Left lung (tissue), 4 donors: ENCODE measurements at regions not wholly inside any gene's neighbourhood (a gene's known extent, or its start where the extent isn't known, plus 50 kb on each side); places are given as distances from the start of the nearest gene placed in this dataset.

Experiments used
- ATAC-seq: fragments of 200-7000 bp; cut with Tn5 transposase; one replicate; pipeline ENCODE4 v1.9.1; 2020; ENCODE audit warnings: moderate library complexity
- DNase-seq, 4 donors: peaks; one replicate each; pipeline ENCODE4 v3.0.0-alpha.2; 2013 to 2020
- H3K27ac ChIP-seq, 2 donors: fragments of 200-600 bp; sonication (generic) in 1 of 2; one replicate each; pipeline versions ENCODE4 v1.5.0 to v1.8.0; 2020 to 2021
- H3K27me3 ChIP-seq, 2 donors: fragments of 200-600 bp; sonication (generic) in 1 of 2; one replicate each; pipeline versions ENCODE4 v1.5.0 to v1.8.0; 2020 to 2021
- H3K36me3 ChIP-seq, 2 donors: fragments of 200-600 bp; sonication (generic) in 1 of 2; one replicate each; pipeline versions ENCODE4 v1.5.0 to v1.8.0; 2020 to 2021
- H3K4me1 ChIP-seq, 2 donors: fragments of 200-600 bp; one replicate each; pipeline ENCODE4 v1.8.0; 2021
- H3K4me3 ChIP-seq, 2 donors: fragments of 200-600 bp; sonication (generic) in 1 of 2; one replicate each; pipeline versions ENCODE4 v1.5.0 to v1.8.0; 2020 to 2021; ENCODE audit warnings: mild to moderate bottlenecking in 1 of 2
- H3K9me3 ChIP-seq, 2 donors: fragments of 200-600 bp; sonication (generic) in 1 of 2; one replicate each; pipeline versions ENCODE4 v1.5.0 to v1.8.0; 2020 to 2021
- CTCF ChIP-seq, 2 donors: fragments of 200-600 bp; sonication (generic) in 1 of 2; IDR thresholded peaks; one replicate each; pipeline versions ENCODE4 v1.5.0 to v1.8.0; 2021; ENCODE audit warnings: antibody characterized with exemption in 2 of 2
- intact Hi-C, 2 donors: fragments of 100-400 bp; cut with DNase I; formaldehyde crosslinking; loops; one replicate each; pipeline versions ENCODE4 v1.11.2 to v1.14.2; 2022
- donor health status: DM: no; HTN: yes; CAD: no.
- donor health status: DM: no; HTN: no; CAD: no.

GRCh38 chr20:61173267-61173666 is 78.8 kb upstream of the CDH4 start:
- no peak overlapping the region for H3K4me3 ChIP-seq
- H3K27ac ChIP-seq, result no peak overlapping the region
- intact Hi-C loops, result no loop called here
- peaks cover 0 to 24% of the 10 kb centered on the region in 2 donors for H3K27me3 ChIP-seq
- H3K9me3 ChIP-seq, result peaks cover 0 to 4% of the 10 kb centered on the region in 2 donors
- no peak for ATAC-seq
- H3K36me3 ChIP-seq, result no peaks in the 10 kb centered on the region
- no peak for TF ChIP-seq CTCF (IDR thresholded peaks at IDR 0.05)
- no peak for DNase-seq
- no peaks in the 10 kb centered on the region for H3K4me1 ChIP-seq

DNA sequence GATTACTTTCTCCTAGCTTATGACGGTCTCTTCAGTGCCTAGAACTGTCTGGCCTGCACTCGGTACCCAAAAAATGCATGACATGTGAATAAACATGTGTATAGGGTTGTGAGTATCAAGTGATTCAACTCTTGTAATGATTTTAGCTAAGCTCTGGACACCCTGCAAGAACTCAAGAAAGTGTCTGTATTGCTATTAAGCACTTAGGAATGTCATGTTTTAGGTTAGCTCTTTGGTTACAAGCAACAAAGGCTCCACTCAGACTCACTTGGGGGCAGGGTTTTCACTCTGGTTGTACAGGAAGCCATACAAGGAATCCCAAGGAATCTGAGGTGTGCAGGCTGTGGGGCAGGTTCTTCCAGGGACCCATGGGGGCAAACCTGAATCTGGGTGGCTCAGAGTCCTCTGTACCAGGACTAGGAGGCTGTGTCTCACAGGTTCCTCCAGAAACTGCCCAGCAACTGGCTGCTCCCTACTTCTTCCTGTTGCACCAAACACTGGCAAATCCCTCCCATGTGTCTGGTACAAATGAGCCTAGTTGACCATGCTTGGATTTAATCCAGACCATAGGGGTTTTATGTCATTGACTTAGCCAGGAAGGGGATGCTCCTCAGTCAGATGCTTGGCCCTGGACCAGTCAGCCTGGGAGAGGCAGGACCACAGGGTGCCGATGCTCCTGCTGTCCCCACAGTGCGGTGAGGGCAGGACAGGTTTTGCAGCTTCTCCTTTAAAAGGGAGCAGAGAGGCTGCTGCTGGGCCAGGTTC is 77.9 kb upstream of the CDH4 start:
- TF ChIP-seq CTCF (IDR thresholded peaks at IDR 0.05), result no peak
- intact Hi-C loops, result no loop called here
- DNase-seq, result no peak
- Histone ChIP-seq H3K9me3 (peaks cover 0 to 4% of the 10 kb centered on the region in 2 donors), H3K27ac (no peak overlapping the region), H3K36me3 (no peaks in the 10 kb centered on the region), H3K4me1 (no peaks in the 10 kb centered on the region), H3K4me3 (no peak overlapping the region), H3K27me3 (peaks cover 0 to 25% of the 10 kb centered on the region in 2 donors)
- ATAC-seq, result no peak

- Histone ChIP-seq H3K4me3 (no peak overlapping the region), H3K4me1 (no peaks in the 10 kb centered on the region), H3K9me3 (peaks cover 0 to 4% of the 10 kb centered on the region in 2 donors), H3K27ac (no peak overlapping the region), H3K27me3 (peaks cover 0 to 23% of the 10 kb centered on the region in 2 donors), H3K36me3 (no peaks in the 10 kb centered on the region)
- DNase-seq (no peak), ATAC-seq (no peak)
- intact Hi-C loops, result no loop called here
- no peak for TF ChIP-seq CTCF (IDR thresholded peaks at IDR 0.05)
Measured at GRCh38 chr20:61176874-61177273, 75.2 kb upstream of the CDH4 start.

DNA sequence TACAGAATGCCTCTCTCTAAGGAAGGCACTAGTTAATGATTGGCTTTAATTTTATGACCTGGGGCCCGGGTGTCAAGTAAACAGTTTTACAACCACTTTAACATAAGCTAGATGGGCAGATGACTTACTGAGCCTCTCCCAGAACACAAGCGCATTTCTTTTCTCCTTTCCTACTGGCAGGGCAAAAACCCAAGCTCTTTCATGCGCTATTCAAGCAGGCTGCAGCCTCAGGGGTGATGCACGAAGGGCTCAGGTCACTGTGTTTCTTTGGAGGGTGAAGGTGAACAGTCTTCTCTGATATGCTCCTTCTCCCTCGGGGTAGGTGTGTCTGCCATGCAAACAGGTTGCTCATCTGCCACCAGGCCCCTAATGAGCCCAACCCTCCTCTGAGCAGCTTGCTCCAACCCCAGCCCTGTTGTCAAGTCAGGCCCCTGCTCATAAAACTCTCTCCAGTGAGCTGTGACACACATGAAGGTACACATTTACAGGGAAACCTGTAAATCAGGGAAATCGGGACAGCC is 73.5 kb upstream of the CDH4 start:
- peaks cover 0 to 4% of the 10 kb centered on the region in 2 donors for H3K9me3 ChIP-seq
- no peak for TF ChIP-seq CTCF (IDR thresholded peaks at IDR 0.05)
- ATAC-seq, result no peak
- intact Hi-C loops, result no loop called here
- H3K4me1 ChIP-seq, result no peaks in the 10 kb centered on the region
- DNase-seq, result no peak
- no peak overlapping the region for H3K4me3 ChIP-seq
- no peak overlapping the region for H3K27ac ChIP-seq
- H3K36me3 ChIP-seq, result no peaks in the 10 kb centered on the region
- H3K27me3 ChIP-seq, result peaks cover 0 to 23% of the 10 kb centered on the region in 2 donors

GRCh38 chr20:61184194-61184593 is 67.9 kb upstream of the CDH4 start:
- DNase-seq (no peak), ATAC-seq (no peak)
- Histone ChIP-seq H3K27ac (no peak overlapping the region), H3K4me3 (no peak overlapping the region), H3K4me1 (no peaks in the 10 kb centered on the region), H3K27me3 (peaks cover 0 to 19% of the 10 kb centered on the region in 2 donors), H3K36me3 (no peaks in the 10 kb centered on the region), H3K9me3 (no peaks in the 10 kb centered on the region)
- intact Hi-C loops, result no loop called here
- no peak for TF ChIP-seq CTCF (IDR thresholded peaks at IDR 0.05)
